Bronchial epithelial cell (primary cell): ENCODE measurements at regions not wholly inside any gene's neighbourhood (a gene's known extent, or its start where the extent isn't known, plus 50 kb on each side); places are given as distances from the start of the nearest gene placed in this dataset.

ENCODE experiments used
- DNase-seq: peaks from one replicate; pipeline ENCODE4 v3.0.0-alpha.2; 2010; ENCODE audit warnings: low read depth
- FAIRE-seq: peaks from 2 replicates; lab custom pipeline; 2011; peaks lifted over from hg19 to GRCh38; lab: Jason Lieb, UNC
- H3K27me3 ChIP-seq: 2 replicates; pipeline ENCODE4 v1.5.1; 2011; ENCODE audit warnings: low read length; ENCODE audit not compliant: control insufficient read depth, insufficient read depth
- H3K36me3 ChIP-seq: 2 replicates; pipeline ENCODE4 v1.5.1; 2011; ENCODE audit warnings: low read length; ENCODE audit not compliant: control insufficient read depth, insufficient read depth
- H3K4me3 ChIP-seq: 2 replicates; pipeline ENCODE4 v1.5.1; 2011; ENCODE audit warnings: mild to moderate bottlenecking, low read depth, low read length, control low read depth
- TF ChIP-seq, protein P1 (sequence below): IDR thresholded peaks from 2 replicates; pipeline ENCODE4 v1.5.1; 2011; ENCODE audit warnings: mild to moderate bottlenecking, moderate library complexity, low read length, control low read depth, inconsistent platforms; ENCODE audit not compliant: insufficient read depth, severe bottlenecking

- no peak for DNase-seq
- Histone ChIP-seq H3K4me3 (no peak overlapping the region), H3K36me3 (no peaks in the 10 kb centered on the region), H3K27me3 (no peaks in the 10 kb centered on the region)
- no peak for FAIRE-seq
- TF ChIP-seq, protein P1, sequence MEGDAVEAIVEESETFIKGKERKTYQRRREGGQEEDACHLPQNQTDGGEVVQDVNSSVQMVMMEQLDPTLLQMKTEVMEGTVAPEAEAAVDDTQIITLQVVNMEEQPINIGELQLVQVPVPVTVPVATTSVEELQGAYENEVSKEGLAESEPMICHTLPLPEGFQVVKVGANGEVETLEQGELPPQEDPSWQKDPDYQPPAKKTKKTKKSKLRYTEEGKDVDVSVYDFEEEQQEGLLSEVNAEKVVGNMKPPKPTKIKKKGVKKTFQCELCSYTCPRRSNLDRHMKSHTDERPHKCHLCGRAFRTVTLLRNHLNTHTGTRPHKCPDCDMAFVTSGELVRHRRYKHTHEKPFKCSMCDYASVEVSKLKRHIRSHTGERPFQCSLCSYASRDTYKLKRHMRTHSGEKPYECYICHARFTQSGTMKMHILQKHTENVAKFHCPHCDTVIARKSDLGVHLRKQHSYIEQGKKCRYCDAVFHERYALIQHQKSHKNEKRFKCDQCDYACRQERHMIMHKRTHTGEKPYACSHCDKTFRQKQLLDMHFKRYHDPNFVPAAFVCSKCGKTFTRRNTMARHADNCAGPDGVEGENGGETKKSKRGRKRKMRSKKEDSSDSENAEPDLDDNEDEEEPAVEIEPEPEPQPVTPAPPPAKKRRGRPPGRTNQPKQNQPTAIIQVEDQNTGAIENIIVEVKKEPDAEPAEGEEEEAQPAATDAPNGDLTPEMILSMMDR, result no peak
Measured at GRCh38 chr6:164195278-164195941, 780.9 kb downstream of the QKI start.

GRCh38 chr6:164188861-164189260 is 774.3 kb downstream of the QKI start:
- Histone ChIP-seq H3K36me3 (no peaks in the 10 kb centered on the region), H3K27me3 (no peaks in the 10 kb centered on the region), H3K4me3 (no peak overlapping the region)
- TF ChIP-seq, protein P1, result no peak
- FAIRE-seq (no peak), DNase-seq (no peak)

- H3K4me3 ChIP-seq, result no peak overlapping the region
- H3K27me3 ChIP-seq, result no peaks in the 10 kb centered on the region
- no peak for DNase-seq
- FAIRE-seq, result no peak
- no peaks in the 10 kb centered on the region for H3K36me3 ChIP-seq
- TF ChIP-seq, protein P1, result no peak
Measured at GRCh38 chr6:164185471-164185871, 771.0 kb downstream of the QKI start.

GRCh38 chr6:164184410-164184809 is 769.9 kb downstream of the QKI start:
- no peak for FAIRE-seq
- DNase-seq, result no peak
- TF ChIP-seq, protein P1, result no peak
- Histone ChIP-seq H3K36me3 (no peaks in the 10 kb centered on the region), H3K4me3 (no peak overlapping the region), H3K27me3 (no peaks in the 10 kb centered on the region)

DNA sequence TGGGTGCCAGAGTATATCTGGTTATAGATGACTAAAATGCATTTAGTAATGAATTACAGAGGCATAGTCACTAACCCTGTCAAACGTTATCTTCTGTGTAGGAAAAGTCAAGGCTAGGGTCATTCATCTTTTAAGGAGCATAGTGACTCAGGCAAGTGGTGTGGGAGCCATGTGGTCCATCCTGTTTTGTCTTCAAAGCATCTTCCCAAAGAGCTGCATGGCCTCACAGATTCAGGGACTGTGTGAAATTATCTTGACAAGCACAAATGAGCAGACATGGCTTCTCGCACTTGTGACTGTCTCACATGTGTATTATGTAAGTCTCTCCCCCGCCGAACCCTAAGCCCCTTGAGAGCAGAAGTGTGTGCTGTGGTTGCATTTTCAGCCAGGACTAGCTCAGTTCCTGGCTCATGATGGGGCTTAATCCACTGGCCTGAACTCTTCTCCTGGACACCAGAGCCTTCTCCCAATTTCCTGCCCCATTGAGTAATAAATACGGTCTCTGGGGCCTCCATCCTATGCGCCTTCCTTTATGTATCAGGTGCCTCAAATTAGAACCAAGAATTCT is 769.1 kb downstream of the QKI start:
- no peak for DNase-seq
- FAIRE-seq, result no peak
- H3K36me3 ChIP-seq, result no peaks in the 10 kb centered on the region
- no peaks in the 10 kb centered on the region for H3K27me3 ChIP-seq
- TF ChIP-seq, protein P1, result no peak
- no peak overlapping the region for H3K4me3 ChIP-seq
